GM10248 (cell line): ENCODE measurements at regions not wholly inside any gene's neighbourhood (a gene's known extent, or its start where the extent isn't known, plus 50 kb on each side); places are given as distances from the start of the nearest gene placed in this dataset.

Experiments used
- CTCF ChIA-PET: fragments of 300-600 bp; sonication (Branson Sonifier 250); formaldehyde crosslinking; extraction: SDS; loops from one replicate; lab custom pipeline; 2021; ENCODE audit warnings: antibody characterized with exemption; lab: Yijun Ruan, JAX
- POLR2A ChIA-PET: fragments of 350-650 bp; sonication (Branson Sonifier 250); formaldehyde crosslinking; extraction: SDS; loops from one replicate; lab custom pipeline; 2020; ENCODE audit warnings: antibody characterized with exemption; lab: Yijun Ruan, JAX
- DNase-seq: peaks from one replicate; pipeline ENCODE4 v3.0.0; 2012; ENCODE audit errors: extremely low spot score
- CTCF ChIP-seq: IDR thresholded peaks from 2 replicates; pipeline ENCODE4 v1.5.1; 2012; ENCODE audit warnings: mild to moderate bottlenecking, low read depth; ENCODE audit errors: extremely low read depth, missing control alignments, control extremely low read depth

- no peak for TF ChIP-seq CTCF
- ChIA-PET CTCF (interaction anchor here (0.9 to 1.5 kb wide), 3 partner anchors 11 to 15 kb away, joined by 3 to 7 read pairs (median 3); no protein-coding TSS in a partner anchor), POLR2A (no interaction called here)
- DNase-seq, result no peak
These were observed 51.4 kb upstream of the TMEM132E start for GRCh38 chr17:34527908-34528470.

DNA sequence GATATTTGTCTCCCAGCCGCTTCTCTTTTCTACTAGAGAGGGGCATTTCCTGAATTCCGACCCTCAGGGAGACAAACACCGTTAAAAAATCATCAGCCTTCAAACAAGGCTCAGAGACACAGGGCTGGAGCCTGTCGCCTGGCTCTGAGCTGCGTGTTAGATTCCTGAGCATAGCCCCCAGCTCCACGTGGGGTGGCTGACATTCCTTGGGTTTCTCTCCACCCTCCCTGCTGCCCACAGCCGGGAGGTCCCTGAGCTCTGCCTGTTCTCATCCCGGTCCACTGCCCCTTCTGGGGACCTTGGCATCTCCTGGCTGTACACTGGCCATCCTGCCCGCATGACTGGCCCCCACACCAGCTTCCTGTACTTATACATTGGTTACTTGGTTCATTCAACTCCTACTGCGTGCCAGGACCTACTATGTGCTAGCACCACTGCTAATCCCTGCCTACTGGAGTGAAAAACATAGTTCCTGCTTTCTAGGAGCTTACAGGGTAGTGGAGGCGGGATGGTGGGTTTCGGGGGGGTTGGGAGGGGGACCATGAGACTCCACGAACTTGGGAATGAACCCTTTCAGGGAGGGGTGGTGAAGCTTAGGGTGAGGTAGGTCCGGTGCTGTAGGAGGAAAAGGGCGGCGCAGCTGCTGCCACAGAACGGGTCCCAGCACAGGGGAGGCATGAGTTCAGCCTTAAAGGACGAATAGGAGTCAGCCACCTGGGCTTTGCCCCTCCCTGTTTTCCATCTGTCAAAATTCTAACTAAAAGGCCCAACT is 52.1 kb upstream of the TMEM132E start:
- TF ChIP-seq CTCF, result no peak
- ChIA-PET CTCF (interaction anchor here (0.8 to 1.0 kb wide), 3 partner anchors 10 to 15 kb away, joined by 3 read pairs; no protein-coding TSS in a partner anchor), POLR2A (no interaction called here)
- DNase-seq, result no peak

GRCh38 chr17:34525651-34526050 is 53.7 kb upstream of the TMEM132E start:
- DNase-seq, result no peak
- POLR2A ChIA-PET, result no interaction called here
- TF ChIP-seq CTCF, result no peak
- CTCF ChIA-PET, result interaction anchor here (1.4 kb wide), 1 partner anchor 9 kb away, joined by 3 read pairs; no protein-coding TSS in a partner anchor

DNA sequence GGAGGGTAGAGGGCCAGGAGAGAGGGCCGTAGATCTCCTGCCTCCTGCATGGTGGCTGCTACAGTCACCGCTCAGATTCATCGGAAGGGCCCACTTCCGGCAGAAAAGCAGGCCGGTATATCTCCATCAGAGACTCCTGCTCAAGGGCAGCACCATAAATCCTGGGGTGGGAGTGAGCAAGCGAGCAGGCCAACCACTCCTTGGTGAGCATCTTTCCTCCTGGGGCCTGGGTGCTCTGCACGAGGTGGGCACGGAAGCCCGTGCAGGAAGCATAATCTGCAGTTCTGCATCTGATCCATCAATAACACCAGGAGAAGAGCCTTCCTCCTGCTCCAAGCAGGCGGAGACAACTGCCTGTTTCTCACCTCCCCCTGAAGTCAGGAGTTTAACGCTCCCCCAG is 57.4 kb upstream of the TMEM132E start:
- no peak for DNase-seq
- POLR2A ChIA-PET, result no interaction called here
- TF ChIP-seq CTCF, result no peak
- CTCF ChIA-PET, result interaction anchor here (0.9 kb wide), 1 partner anchor 102 kb away, joined by 3 read pairs; no protein-coding TSS in a partner anchor

- POLR2A ChIA-PET, result no interaction called here
- CTCF ChIA-PET, result interaction anchor here (1.1 to 2.9 kb wide), 6 partner anchors 16 to 102 kb away, joined by 3 to 13 read pairs (median 4); no protein-coding TSS in a partner anchor
- peak; percentile 38 for DNase-seq
- peak; percentile 49 for TF ChIP-seq CTCF
These were observed 60.1 kb upstream of the TMEM132E start for GRCh38 chr17:34519282-34519681.

GRCh38 chr17:34517406-34517805 is 62.0 kb upstream of the TMEM132E start:
- no peak for DNase-seq
- ChIA-PET CTCF (interaction anchor here (1.2 to 1.9 kb wide), 4 partner anchors 11 to 97 kb away, joined by 3 to 7 read pairs (median 4); no protein-coding TSS in a partner anchor), POLR2A (no interaction called here)
- TF ChIP-seq CTCF, result no peak
